ENCODE measurements at regions not wholly inside any gene's neighbourhood (a gene's known extent, or its start where the extent isn't known, plus 50 kb on each side); places are given as distances from the start of the nearest gene placed in this dataset.

DNA sequence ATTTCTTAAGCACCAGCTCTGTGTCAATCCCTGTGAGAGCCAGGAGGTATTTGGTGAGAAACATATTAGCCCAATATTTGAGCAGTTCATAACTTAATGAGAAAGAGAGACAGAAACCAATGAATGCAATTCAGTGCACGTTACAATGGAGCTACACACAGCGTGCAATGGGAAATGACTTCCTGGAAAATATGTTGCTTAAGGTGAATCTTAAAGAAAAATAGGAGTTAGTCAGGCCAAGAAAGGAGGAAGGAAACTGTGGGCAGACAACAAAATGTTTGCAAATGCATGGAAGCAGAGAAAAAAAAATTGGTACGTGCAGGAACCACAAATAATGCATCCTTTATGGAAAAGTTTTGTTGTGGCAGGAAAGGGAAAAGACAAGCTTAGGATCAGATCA lies 481.7 kb downstream of the BCAT1 start:
- peaks cover 13% of the 10 kb centered on the region for H3K4me1 Mint-ChIP-seq
- TF ChIP-seq CTCF (conservative IDR thresholded peaks at IDR 0.05), result no peak
- DNase-seq (ENCODE audit: low read depth, low spot score), result no peak
- H3K27me3 Mint-ChIP-seq (ENCODE audit: low read depth), result no peaks in the 10 kb centered on the region
- H3K9me3 Mint-ChIP-seq, result peaks cover 4% of the 10 kb centered on the region
- H3K36me3 Mint-ChIP-seq (ENCODE audit: low read depth), result peaks cover 13% of the 10 kb centered on the region
- H3K4me3 Mint-ChIP-seq, result no peak overlapping the region
- H3K27ac Mint-ChIP-seq (ENCODE audit: unreplicated experiment), result no peak overlapping the region

- Mint-ChIP-seq H3K4me1 (peaks cover 40% of the 10 kb centered on the region), H3K27me3 (ENCODE audit: low read depth) (no peaks in the 10 kb centered on the region), H3K36me3 (ENCODE audit: low read depth) (peaks cover 6% of the 10 kb centered on the region), H3K4me3 (no peak overlapping the region), H3K27ac (ENCODE audit: unreplicated experiment) (no peak overlapping the region), H3K9me3 (no peaks in the 10 kb centered on the region)
- no peak for DNase-seq (ENCODE audit: low read depth, low spot score)
- TF ChIP-seq CTCF (conservative IDR thresholded peaks at IDR 0.05), result no peak
Observed at GRCh38 chr12:24463375-24463774, 485.5 kb downstream of the BCAT1 start.

GRCh38 chr12:24462946-24463345 lies 486.0 kb downstream of the BCAT1 start:
- peaks cover 6% of the 10 kb centered on the region for H3K36me3 Mint-ChIP-seq (ENCODE audit: low read depth)
- no peaks in the 10 kb centered on the region for H3K9me3 Mint-ChIP-seq
- H3K27ac Mint-ChIP-seq (ENCODE audit: unreplicated experiment), result no peak overlapping the region
- H3K27me3 Mint-ChIP-seq (ENCODE audit: low read depth), result no peaks in the 10 kb centered on the region
- H3K4me3 Mint-ChIP-seq, result no peak overlapping the region
- TF ChIP-seq CTCF (conservative IDR thresholded peaks at IDR 0.05), result no peak
- DNase-seq (ENCODE audit: low read depth, low spot score), result no peak
- peaks cover 39% of the 10 kb centered on the region for H3K4me1 Mint-ChIP-seq

GRCh38 chr12:24460506-24460905 lies 488.4 kb downstream of the BCAT1 start:
- H3K4me3 Mint-ChIP-seq, result no peak overlapping the region
- H3K4me1 Mint-ChIP-seq, result peaks cover 29% of the 10 kb centered on the region
- H3K27me3 Mint-ChIP-seq (ENCODE audit: low read depth), result no peaks in the 10 kb centered on the region
- TF ChIP-seq CTCF (conservative IDR thresholded peaks at IDR 0.05), result no peak
- no peak for DNase-seq (ENCODE audit: low read depth, low spot score)
- H3K36me3 Mint-ChIP-seq (ENCODE audit: low read depth), result peaks cover 5% of the 10 kb centered on the region
- H3K27ac Mint-ChIP-seq (ENCODE audit: unreplicated experiment), result no peak overlapping the region
- no peaks in the 10 kb centered on the region for H3K9me3 Mint-ChIP-seq

GRCh38 chr12:24460099-24460498 lies 488.8 kb downstream of the BCAT1 start:
- Mint-ChIP-seq H3K36me3 (ENCODE audit: low read depth) (peaks cover 2% of the 10 kb centered on the region), H3K4me1 (peaks cover 33% of the 10 kb centered on the region), H3K27me3 (ENCODE audit: low read depth) (no peaks in the 10 kb centered on the region), H3K27ac (ENCODE audit: unreplicated experiment) (no peak overlapping the region), H3K9me3 (no peaks in the 10 kb centered on the region), H3K4me3 (no peak overlapping the region)
- no peak for TF ChIP-seq CTCF (conservative IDR thresholded peaks at IDR 0.05)
- no peak for DNase-seq (ENCODE audit: low read depth, low spot score)

GRCh38 chr12:24455811-24456210 lies 493.1 kb downstream of the BCAT1 start:
- Mint-ChIP-seq H3K4me1 (peaks cover 28% of the 10 kb centered on the region), H3K27me3 (ENCODE audit: low read depth) (no peaks in the 10 kb centered on the region), H3K4me3 (no peak overlapping the region), H3K9me3 (peaks cover 3% of the 10 kb centered on the region), H3K27ac (ENCODE audit: unreplicated experiment) (peak overlapping the region; percentile 86), H3K36me3 (ENCODE audit: low read depth) (peaks cover 3% of the 10 kb centered on the region)
- DNase-seq (ENCODE audit: low read depth, low spot score), result no peak
- no peak for TF ChIP-seq CTCF (conservative IDR thresholded peaks at IDR 0.05)
